A673 (cell line): ENCODE measurements at regions not wholly inside any gene's neighbourhood (a gene's known extent, or its start where the extent isn't known, plus 50 kb on each side); places are given as distances from the start of the nearest gene placed in this dataset.
A peak's percentile ranks its signal among the peaks of the same experiment; 100 is the strongest.

ENCODE experiments used
- BruUV-seq: library from RNA; stranded (reverse); fragments of 400-500 nt; replicated peaks from 2 replicates; lab custom pipeline; 2021; lab: Mats Ljungman, UMichigan
- CTCF ChIA-PET: fragments of 300-600 bp; sonication (Branson Sonifier 250); formaldehyde crosslinking; loops from one replicate; lab custom pipeline; 2022; ENCODE audit warnings: antibody characterized with exemption; lab: Charles Lee
- POLR2A ChIA-PET: fragments of 300-600 bp; sonication (Branson Sonifier 250); formaldehyde crosslinking; loops from one replicate; lab custom pipeline; 2022; ENCODE audit warnings: antibody characterized with exemption; ENCODE audit not compliant: low non-redundant PET; lab: Charles Lee
- DNase-seq: peaks from one replicate; pipeline ENCODE4 v3.0.0-alpha.2; 2015; ENCODE audit warnings: low spot score
- H3K27ac ChIP-seq: fragments of 200-600 bp; sonication (generic); 2 replicates; pipeline ENCODE4 v1.5.1; 2016; ENCODE audit warnings: mixed run types, low read depth, mild to moderate bottlenecking, mixed read lengths, antibody characterized with exemption, low read length; ENCODE audit not compliant: poor library complexity, severe bottlenecking
- H3K27me3 ChIP-seq: fragments of 200-600 bp; sonication (generic); replicated peaks from 2 replicates; pipeline ENCODE4 v1.6.1; 2017; ENCODE audit warnings: mixed run types, low read depth, mild to moderate bottlenecking, mixed read lengths, antibody characterized with exemption, low read length; ENCODE audit not compliant: insufficient read depth, poor library complexity
- H3K36me3 ChIP-seq: fragments of 200-600 bp; sonication (generic); 2 replicates; pipeline ENCODE4 v1.6.1; 2016; ENCODE audit warnings: mixed run types, mild to moderate bottlenecking, mixed read lengths, antibody characterized with exemption, low read length; ENCODE audit not compliant: insufficient read depth, poor library complexity, severe bottlenecking
- H3K4me1 ChIP-seq: fragments of 200-600 bp; sonication (generic); 2 replicates; pipeline ENCODE4 v1.6.1; 2017; ENCODE audit warnings: mixed run types, mild to moderate bottlenecking, mixed read lengths, antibody characterized with exemption, low read length; ENCODE audit not compliant: insufficient read depth, poor library complexity, severe bottlenecking
- H3K4me3 ChIP-seq: fragments of 200-600 bp; sonication (generic); 2 replicates; pipeline ENCODE4 v1.5.1; 2016; ENCODE audit warnings: low read depth, mixed run types, mild to moderate bottlenecking, mixed read lengths, low read length; ENCODE audit not compliant: poor library complexity, severe bottlenecking
- H3K9me3 ChIP-seq: fragments of 200-600 bp; sonication (generic); 2 replicates; pipeline ENCODE4 v1.6.1; 2016; ENCODE audit warnings: mixed run types, low read depth, mild to moderate bottlenecking, mixed read lengths, antibody characterized with exemption, low read length; ENCODE audit not compliant: poor library complexity, severe bottlenecking
- EZH2 ChIP-seq: fragments of 200-600 bp; sonication (generic); IDR thresholded peaks from 2 replicates; pipeline ENCODE4 v1.6.1; 2017; ENCODE audit warnings: borderline replicate concordance, low read depth, mild to moderate bottlenecking, mixed read lengths, antibody characterized with exemption, low read length; ENCODE audit not compliant: poor library complexity, severe bottlenecking
- intact Hi-C: fragments of 100-400 bp; cut with micrococcal nuclease; formaldehyde crosslinking; loops from one replicate; pipeline ENCODE4 v1.10.0; 2022; ENCODE audit not compliant: unreplicated experiment
- TF ChIP-seq, protein P1 (sequence below): fragments of 300-800, 200-600 bp; sonication (generic); conservative IDR thresholded peaks from 2 replicates; pipeline ENCODE4 v1.5.1; 2017; ENCODE audit warnings: low read depth, mild to moderate bottlenecking, antibody characterized with exemption, low read length, moderate library complexity, mixed read lengths

DNA sequence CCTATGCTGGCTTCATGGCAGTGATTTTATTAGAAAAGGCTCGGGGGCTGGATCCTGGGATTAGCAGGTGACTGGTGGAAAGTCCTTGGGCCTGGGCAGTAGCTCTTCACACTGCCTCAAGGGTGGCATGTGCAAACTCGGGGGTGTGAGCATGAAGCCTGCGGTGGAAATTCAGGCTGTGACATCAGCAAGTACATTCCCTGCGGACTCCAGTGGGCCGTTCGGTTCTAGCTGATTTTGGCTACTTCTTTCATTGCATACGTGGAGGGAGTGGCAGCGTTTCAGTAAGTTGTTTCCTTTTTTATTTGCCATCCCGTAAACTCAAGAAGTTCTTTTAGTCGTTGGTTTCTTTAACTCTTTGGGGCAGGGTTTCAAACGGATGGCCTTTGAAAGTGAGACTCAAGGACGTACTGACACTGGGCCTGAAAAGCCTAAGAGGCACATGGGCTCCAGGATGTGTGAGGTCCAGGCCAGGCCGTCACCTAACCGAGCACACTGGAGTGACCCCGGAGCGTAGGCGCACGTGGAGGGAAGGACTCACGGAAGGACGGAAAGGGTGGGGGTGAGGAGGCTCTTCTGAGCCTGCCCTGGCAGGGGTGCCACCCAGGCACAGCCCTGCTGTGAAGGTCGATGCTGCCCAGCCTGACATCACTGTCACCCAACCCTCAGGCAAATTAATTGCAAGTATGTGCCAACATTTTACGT, 104.0 kb upstream of the FRMD1 start:
- ChIA-PET CTCF (no interaction called here), POLR2A (interaction anchor here (0.6 kb wide), 1 partner anchor 27 kb away, joined by 4 read pairs; no protein-coding TSS in a partner anchor)
- H3K36me3 ChIP-seq: no peaks in the 10 kb centered on the region
- BruUV-seq: TSS peak; percentile 55
- peaks cover 5% of the 10 kb centered on the region for H3K9me3 ChIP-seq
- peaks cover 57% of the 10 kb centered on the region for H3K4me1 ChIP-seq
- peak overlapping the region; percentile 85 for H3K27ac ChIP-seq
- no peaks in the 10 kb centered on the region for H3K27me3 ChIP-seq
- no peak for DNase-seq
- H3K4me3 ChIP-seq: no peak overlapping the region
- no peak for TF ChIP-seq EZH2
- TF ChIP-seq, protein P1, sequence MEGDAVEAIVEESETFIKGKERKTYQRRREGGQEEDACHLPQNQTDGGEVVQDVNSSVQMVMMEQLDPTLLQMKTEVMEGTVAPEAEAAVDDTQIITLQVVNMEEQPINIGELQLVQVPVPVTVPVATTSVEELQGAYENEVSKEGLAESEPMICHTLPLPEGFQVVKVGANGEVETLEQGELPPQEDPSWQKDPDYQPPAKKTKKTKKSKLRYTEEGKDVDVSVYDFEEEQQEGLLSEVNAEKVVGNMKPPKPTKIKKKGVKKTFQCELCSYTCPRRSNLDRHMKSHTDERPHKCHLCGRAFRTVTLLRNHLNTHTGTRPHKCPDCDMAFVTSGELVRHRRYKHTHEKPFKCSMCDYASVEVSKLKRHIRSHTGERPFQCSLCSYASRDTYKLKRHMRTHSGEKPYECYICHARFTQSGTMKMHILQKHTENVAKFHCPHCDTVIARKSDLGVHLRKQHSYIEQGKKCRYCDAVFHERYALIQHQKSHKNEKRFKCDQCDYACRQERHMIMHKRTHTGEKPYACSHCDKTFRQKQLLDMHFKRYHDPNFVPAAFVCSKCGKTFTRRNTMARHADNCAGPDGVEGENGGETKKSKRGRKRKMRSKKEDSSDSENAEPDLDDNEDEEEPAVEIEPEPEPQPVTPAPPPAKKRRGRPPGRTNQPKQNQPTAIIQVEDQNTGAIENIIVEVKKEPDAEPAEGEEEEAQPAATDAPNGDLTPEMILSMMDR: no peak
- intact Hi-C loops: no loop called here

DNA sequence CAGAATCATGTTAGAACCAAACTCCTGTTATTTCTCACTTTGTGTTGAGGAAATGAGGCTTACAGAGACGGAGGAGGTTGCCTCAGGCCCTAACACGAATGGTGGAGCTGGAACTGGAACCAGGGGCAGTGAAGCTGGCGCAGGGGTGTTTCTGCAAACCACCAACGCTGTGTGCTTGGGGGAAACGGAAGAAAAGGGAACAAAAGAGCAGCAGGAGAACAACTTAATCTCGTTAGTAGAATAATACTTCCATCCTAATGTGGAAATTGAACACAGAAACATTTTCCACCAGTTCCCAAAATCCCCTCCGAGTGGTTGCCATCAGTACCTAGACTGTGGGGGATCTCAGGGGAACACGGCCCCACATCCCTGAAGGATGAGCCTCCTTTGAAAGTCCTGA, 103.4 kb upstream of the FRMD1 start:
- CTCF ChIA-PET: no interaction called here
- H3K9me3 ChIP-seq: peaks cover 2% of the 10 kb centered on the region
- H3K4me1 ChIP-seq: peaks cover 57% of the 10 kb centered on the region
- TF ChIP-seq, protein P1: no peak
- TF ChIP-seq EZH2: no peak
- POLR2A ChIA-PET: interaction anchor here (0.6 kb wide), 1 partner anchor 26 kb away, joined by 4 read pairs; no protein-coding TSS in a partner anchor
- no peak overlapping the region for H3K4me3 ChIP-seq
- no peaks in the 10 kb centered on the region for H3K36me3 ChIP-seq
- BruUV-seq: no TSS peak
- DNase-seq: peak; percentile 94
- H3K27ac ChIP-seq: peak overlapping the region; percentile 85
- intact Hi-C loops: no loop called here
- H3K27me3 ChIP-seq: no peaks in the 10 kb centered on the region

DNA sequence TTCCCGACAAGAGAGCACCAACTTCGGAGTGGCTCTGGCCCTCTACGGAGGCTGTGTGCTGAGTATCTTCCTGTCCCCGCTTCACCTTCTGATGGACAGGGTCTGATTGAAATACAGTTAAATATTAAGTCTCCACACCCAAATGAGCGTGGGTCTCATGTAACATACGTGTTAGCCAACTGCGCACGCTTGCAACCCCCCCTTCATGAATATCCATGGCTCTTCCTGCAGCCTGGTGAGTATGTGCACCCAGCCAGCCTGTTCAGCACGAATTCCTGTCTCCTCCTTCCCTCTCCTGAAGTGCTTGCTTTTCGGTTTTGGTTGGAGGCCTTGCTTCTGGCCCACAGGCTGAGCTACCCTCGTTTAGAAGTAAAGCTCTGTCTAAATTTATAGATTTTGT, 102.9 kb upstream of the FRMD1 start:
- ChIA-PET CTCF (no interaction called here), POLR2A (no interaction called here)

More for the DNA sequence above, 102.9 kb upstream of the FRMD1 start:
- Histone ChIP-seq H3K9me3 (no peaks in the 10 kb centered on the region), H3K4me3 (no peak overlapping the region), H3K27me3 (no peaks in the 10 kb centered on the region), H3K36me3 (no peaks in the 10 kb centered on the region), H3K27ac (peak overlapping the region; percentile 85), H3K4me1 (peaks cover 57% of the 10 kb centered on the region)
- BruUV-seq: TSS peak; percentile 83
- DNase-seq: no peak
- intact Hi-C loops: no loop called here
- TF ChIP-seq, protein P1: no peak
- TF ChIP-seq EZH2: no peak
